ENCODE measurements at regions not wholly inside any gene's neighbourhood (a gene's known extent, or its start where the extent isn't known, plus 50 kb on each side); places are given as distances from the start of the nearest gene placed in this dataset.
A peak's percentile ranks its signal among the peaks of the same experiment; 100 is the strongest.

GRCh38 chr20:3354247-3354646 is 53.2 kb downstream of the DNAAF9 start:
- Histone ChIP-seq H3K27ac (no peak overlapping the region), H3K27me3 (no peaks in the 10 kb centered on the region), H3K4me1 (ENCODE audit: low read depth) (peaks cover 15% of the 10 kb centered on the region), H3K9me3 (ENCODE audit: low read depth) (no peaks in the 10 kb centered on the region), H3K4me3 (no peak overlapping the region), H3K36me3 (no peaks in the 10 kb centered on the region)
- TF ChIP-seq CTCF (IDR thresholded peaks at IDR 0.05; ENCODE audit: low read depth, low read length): no peak
- DNase-seq (ENCODE audit: low read depth in 1 of 2, low spot score in 1 of 2): no peak

GRCh38 chr20:3353646-3354045 is 53.8 kb downstream of the DNAAF9 start:
- no peak for TF ChIP-seq CTCF (IDR thresholded peaks at IDR 0.05; ENCODE audit: low read depth, low read length)
- Histone ChIP-seq H3K36me3 (peaks cover under 1% of the 10 kb centered on the region), H3K9me3 (ENCODE audit: low read depth) (no peaks in the 10 kb centered on the region), H3K4me1 (ENCODE audit: low read depth) (peaks cover 15% of the 10 kb centered on the region), H3K4me3 (no peak overlapping the region), H3K27me3 (no peaks in the 10 kb centered on the region), H3K27ac (no peak overlapping the region)
- no peak for DNase-seq (ENCODE audit: low read depth in 1 of 2, low spot score in 1 of 2)

GRCh38 chr20:3352202-3352601 is 55.3 kb downstream of the DNAAF9 start:
- TF ChIP-seq CTCF (IDR thresholded peaks at IDR 0.05; ENCODE audit: low read depth, low read length): no peak
- H3K27me3 ChIP-seq: no peaks in the 10 kb centered on the region
- H3K9me3 ChIP-seq (ENCODE audit: low read depth): no peaks in the 10 kb centered on the region
- peaks cover 15% of the 10 kb centered on the region for H3K4me1 ChIP-seq (ENCODE audit: low read depth)
- H3K4me3 ChIP-seq: no peak overlapping the region
- no peak overlapping the region for H3K27ac ChIP-seq
- DNase-seq (ENCODE audit: low read depth in 1 of 2, low spot score in 1 of 2): no peak
- peaks cover 6% of the 10 kb centered on the region for H3K36me3 ChIP-seq

- H3K4me1 ChIP-seq (ENCODE audit: low read depth): peaks cover 15% of the 10 kb centered on the region
- H3K36me3 ChIP-seq: peaks cover 8% of the 10 kb centered on the region
- no peak for TF ChIP-seq CTCF (IDR thresholded peaks at IDR 0.05; ENCODE audit: low read depth, low read length)
- H3K4me3 ChIP-seq: no peak overlapping the region
- H3K27me3 ChIP-seq: no peaks in the 10 kb centered on the region
- H3K9me3 ChIP-seq (ENCODE audit: low read depth): no peaks in the 10 kb centered on the region
- peak; percentile 43 to 55 for DNase-seq (ENCODE audit: low read depth in 1 of 2, low spot score in 1 of 2)
- peak overlapping the region; percentile 37 for H3K27ac ChIP-seq
These were observed 57.0 kb downstream of the DNAAF9 start for GRCh38 chr20:3350422-3350821.

GRCh38 chr20:3349786-3350185 is 57.7 kb downstream of the DNAAF9 start:
- TF ChIP-seq CTCF (IDR thresholded peaks at IDR 0.05; ENCODE audit: low read depth, low read length): no peak
- Histone ChIP-seq H3K27me3 (no peaks in the 10 kb centered on the region), H3K9me3 (ENCODE audit: low read depth) (no peaks in the 10 kb centered on the region), H3K36me3 (peaks cover 11% of the 10 kb centered on the region), H3K27ac (no peak overlapping the region), H3K4me3 (no peak overlapping the region), H3K4me1 (ENCODE audit: low read depth) (peaks cover 15% of the 10 kb centered on the region)
- peak in 1 of 2 donors; percentile 28 for DNase-seq (ENCODE audit: low read depth in 1 of 2, low spot score in 1 of 2)

- no peak for DNase-seq (ENCODE audit: low read depth in 1 of 2, low spot score in 1 of 2)
- Histone ChIP-seq H3K4me3 (no peak overlapping the region), H3K27ac (no peak overlapping the region), H3K27me3 (no peaks in the 10 kb centered on the region), H3K4me1 (ENCODE audit: low read depth) (no peaks in the 10 kb centered on the region), H3K36me3 (peaks cover 22% of the 10 kb centered on the region), H3K9me3 (ENCODE audit: low read depth) (no peaks in the 10 kb centered on the region)
- no peak for TF ChIP-seq CTCF (IDR thresholded peaks at IDR 0.05; ENCODE audit: low read depth, low read length)
These were observed 64.7 kb downstream of the DNAAF9 start for GRCh38 chr20:3342766-3343165.

Measured in cardiac muscle cell (in vitro differentiated cells and primary cell).